ENCODE measurements at regions not wholly inside any gene's neighbourhood (a gene's known extent, or its start where the extent isn't known, plus 50 kb on each side); places are given as distances from the start of the nearest gene placed in this dataset.

GRCh38 chr2:67783026-67783425 is 279.8 kb downstream of the C1D start:
- no peaks in the 10 kb centered on the region for H3K9me3 ChIP-seq (ENCODE audit: control insufficient read depth in 2 of 2, insufficient read depth in 1 of 2, low read depth in 1 of 2, low read length in 1 of 2)
- no peaks in the 10 kb centered on the region for H3K27me3 ChIP-seq (ENCODE audit: control insufficient read depth in 1 of 2, insufficient read depth in 2 of 2, low read length in 2 of 2)
- H3K27ac ChIP-seq (ENCODE audit: low read depth in 2 of 2, low read length in 1 of 2), result no peak overlapping the region
- H3K4me3 ChIP-seq (ENCODE audit: low read depth in 1 of 2, low read length in 2 of 2), result no peak overlapping the region
- no peaks in the 10 kb centered on the region for H3K36me3 ChIP-seq (ENCODE audit: control insufficient read depth in 2 of 2, insufficient read depth in 2 of 2, low read length in 1 of 2)
- WGBS, 2 donors, result 68 to 75% methylated on average over 1 of the region's 1 CpG
- H3K4me1 ChIP-seq (ENCODE audit: control insufficient read depth in 2 of 2, insufficient read depth in 2 of 2, low read length in 1 of 2), result no peaks in the 10 kb centered on the region

DNA sequence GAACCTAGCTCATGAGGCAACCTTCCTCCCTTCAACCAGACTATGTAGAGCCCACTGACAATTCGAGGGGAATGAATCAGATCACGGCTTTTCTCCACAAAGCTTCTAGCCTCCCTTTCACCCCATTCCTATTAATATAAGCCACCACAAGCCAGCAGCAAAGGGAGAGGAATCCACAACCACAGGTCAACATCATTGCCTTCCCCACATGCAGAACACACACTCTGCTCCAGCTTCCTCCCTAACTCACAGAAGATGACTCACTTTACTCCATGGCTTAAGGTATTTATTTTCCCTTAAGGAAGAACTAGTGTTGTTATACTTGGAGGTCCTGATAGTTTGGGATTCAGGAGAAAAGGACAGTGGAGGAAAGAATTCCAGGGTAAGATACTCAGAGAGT is 272.2 kb downstream of the C1D start:
- Histone ChIP-seq H3K4me1 (ENCODE audit: control insufficient read depth in 2 of 2, insufficient read depth in 2 of 2, low read length in 1 of 2) (no peaks in the 10 kb centered on the region), H3K36me3 (ENCODE audit: control insufficient read depth in 2 of 2, insufficient read depth in 2 of 2, low read length in 1 of 2) (no peaks in the 10 kb centered on the region), H3K27me3 (ENCODE audit: control insufficient read depth in 1 of 2, insufficient read depth in 2 of 2, low read length in 2 of 2) (no peaks in the 10 kb centered on the region), H3K9me3 (ENCODE audit: control insufficient read depth in 2 of 2, insufficient read depth in 1 of 2, low read depth in 1 of 2, low read length in 1 of 2) (no peaks in the 10 kb centered on the region), H3K4me3 (ENCODE audit: low read depth in 1 of 2, low read length in 2 of 2) (no peak overlapping the region), H3K27ac (ENCODE audit: low read depth in 2 of 2, low read length in 1 of 2) (no peak overlapping the region)
- WGBS, 2 donors, result 83% methylated on average over 2 of the region's 2 CpGs

- Histone ChIP-seq H3K4me1 (ENCODE audit: control insufficient read depth in 2 of 2, insufficient read depth in 2 of 2, low read length in 1 of 2) (no peaks in the 10 kb centered on the region), H3K27me3 (ENCODE audit: control insufficient read depth in 1 of 2, insufficient read depth in 2 of 2, low read length in 2 of 2) (no peaks in the 10 kb centered on the region), H3K36me3 (ENCODE audit: control insufficient read depth in 2 of 2, insufficient read depth in 2 of 2, low read length in 1 of 2) (no peaks in the 10 kb centered on the region), H3K4me3 (ENCODE audit: low read depth in 1 of 2, low read length in 2 of 2) (no peak overlapping the region), H3K27ac (ENCODE audit: low read depth in 2 of 2, low read length in 1 of 2) (no peak overlapping the region), H3K9me3 (ENCODE audit: control insufficient read depth in 2 of 2, insufficient read depth in 1 of 2, low read depth in 1 of 2, low read length in 1 of 2) (no peaks in the 10 kb centered on the region)
- WGBS, 2 donors, result 62 to 63% methylated on average over 4 of the region's 4 CpGs
These were observed 270.6 kb downstream of the C1D start for GRCh38 chr2:67792191-67792590.

DNA sequence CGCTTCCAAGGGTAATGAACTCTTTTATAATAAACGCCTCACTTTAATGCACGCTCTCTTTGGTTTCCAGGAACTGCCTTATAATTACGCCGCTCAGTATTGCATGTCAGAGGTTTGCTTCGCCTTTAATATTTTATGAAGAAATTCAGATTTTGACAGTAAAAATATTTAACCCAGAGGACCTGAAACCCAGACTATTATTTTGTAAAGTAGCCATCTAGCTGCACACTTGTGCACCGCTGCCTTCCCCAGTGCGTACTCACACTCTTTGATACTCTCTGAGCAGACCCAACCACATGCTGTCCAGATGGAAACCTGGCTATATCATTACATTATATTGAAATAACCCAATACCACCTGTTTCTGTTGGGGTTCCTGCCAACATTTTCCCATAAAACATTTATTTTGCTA is 270.1 kb downstream of the C1D start:
- Histone ChIP-seq H3K4me3 (ENCODE audit: low read depth in 1 of 2, low read length in 2 of 2) (no peak overlapping the region), H3K27ac (ENCODE audit: low read depth in 2 of 2, low read length in 1 of 2) (no peak overlapping the region), H3K4me1 (ENCODE audit: control insufficient read depth in 2 of 2, insufficient read depth in 2 of 2, low read length in 1 of 2) (no peaks in the 10 kb centered on the region), H3K36me3 (ENCODE audit: control insufficient read depth in 2 of 2, insufficient read depth in 2 of 2, low read length in 1 of 2) (no peaks in the 10 kb centered on the region), H3K9me3 (ENCODE audit: control insufficient read depth in 2 of 2, insufficient read depth in 1 of 2, low read depth in 1 of 2, low read length in 1 of 2) (no peaks in the 10 kb centered on the region), H3K27me3 (ENCODE audit: control insufficient read depth in 1 of 2, insufficient read depth in 2 of 2, low read length in 2 of 2) (no peaks in the 10 kb centered on the region)
- WGBS, 2 donors, result 84 to 87% methylated on average over 8 of the region's 8 CpGs

DNA sequence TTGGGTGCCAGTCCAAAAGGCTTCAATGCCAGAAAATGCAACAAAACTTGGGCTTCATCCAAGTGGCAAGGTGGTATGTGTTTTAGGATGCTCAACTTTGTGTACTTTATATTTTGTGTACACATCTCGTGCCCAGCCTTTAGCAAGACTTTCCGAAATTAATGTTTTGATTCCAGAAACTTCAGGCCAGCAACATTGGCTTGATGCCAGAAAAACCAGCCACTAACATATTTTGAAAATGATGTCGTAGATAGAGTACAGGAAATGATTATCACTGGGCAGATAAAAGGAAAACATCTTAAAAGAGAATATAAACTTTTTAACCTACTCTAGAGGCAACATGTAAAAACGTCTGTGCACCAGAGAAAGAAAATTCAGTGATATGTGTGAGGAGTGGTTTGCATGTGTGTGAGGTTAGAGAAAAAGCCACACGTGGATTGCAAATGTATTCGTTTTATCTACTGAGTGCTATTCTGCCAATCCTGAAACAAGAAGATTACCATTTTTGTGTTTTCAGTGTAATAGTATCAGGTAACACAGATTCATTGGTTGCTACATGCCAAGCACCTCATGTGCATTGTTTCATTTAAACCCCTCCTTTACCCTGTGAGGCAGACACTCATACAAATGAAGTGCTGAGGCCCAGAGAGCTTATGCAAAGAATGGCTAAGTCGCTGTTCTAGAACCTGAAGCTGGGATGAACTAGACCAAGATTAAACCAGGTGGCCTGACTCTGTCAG is 264.8 kb downstream of the C1D start:
- no peak overlapping the region for H3K27ac ChIP-seq (ENCODE audit: low read depth in 2 of 2, low read length in 1 of 2)
- 41 to 42% methylated on average over 7 of the region's 7 CpGs for WGBS, 2 donors

DNA sequence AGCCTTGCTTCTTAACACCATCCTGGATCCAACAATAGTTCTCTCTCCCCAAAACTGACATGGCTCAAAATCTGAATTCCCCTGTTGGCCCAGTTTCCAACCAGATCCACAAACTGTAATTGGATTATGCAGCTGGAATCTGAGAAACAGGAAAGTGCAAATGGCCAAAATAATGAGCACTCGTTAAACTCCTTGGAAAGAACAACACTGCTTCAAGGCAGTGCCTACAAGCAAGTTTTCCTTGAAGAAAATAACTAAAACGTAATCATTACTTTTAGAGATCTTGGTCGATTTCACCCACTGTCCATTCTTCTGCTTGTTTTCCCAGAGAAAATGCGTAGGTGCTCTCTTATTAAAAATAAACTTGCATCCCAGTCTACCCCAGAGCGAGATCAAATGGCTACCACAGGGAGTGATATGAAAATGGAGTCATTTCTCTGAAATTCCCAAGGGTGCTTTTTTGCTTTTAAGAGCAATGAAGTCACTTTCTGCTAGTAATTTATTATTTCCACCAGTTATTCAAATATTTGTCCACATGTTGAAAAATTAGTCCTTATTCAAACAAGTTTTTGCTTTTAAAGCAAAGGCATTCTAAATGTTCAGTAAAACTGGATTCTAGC is 264.2 kb downstream of the C1D start:
- H3K9me3 ChIP-seq (ENCODE audit: control insufficient read depth in 2 of 2, insufficient read depth in 1 of 2, low read depth in 1 of 2, low read length in 1 of 2), result no peaks in the 10 kb centered on the region
- H3K27ac ChIP-seq (ENCODE audit: low read depth in 2 of 2, low read length in 1 of 2), result no peak overlapping the region
- H3K36me3 ChIP-seq (ENCODE audit: control insufficient read depth in 2 of 2, insufficient read depth in 2 of 2, low read length in 1 of 2), result no peaks in the 10 kb centered on the region
- no peaks in the 10 kb centered on the region for H3K4me1 ChIP-seq (ENCODE audit: control insufficient read depth in 2 of 2, insufficient read depth in 2 of 2, low read length in 1 of 2)
- 58 to 64% methylated on average over 5 of the region's 5 CpGs for WGBS, 2 donors
- H3K27me3 ChIP-seq (ENCODE audit: control insufficient read depth in 1 of 2, insufficient read depth in 2 of 2, low read length in 2 of 2), result no peaks in the 10 kb centered on the region
- H3K4me3 ChIP-seq (ENCODE audit: low read depth in 1 of 2, low read length in 2 of 2), result no peak overlapping the region

More for the DNA sequence above, 264.8 kb downstream of the C1D start:
- no peaks in the 10 kb centered on the region for H3K27me3 ChIP-seq (ENCODE audit: control insufficient read depth in 1 of 2, insufficient read depth in 2 of 2, low read length in 2 of 2)
- no peaks in the 10 kb centered on the region for H3K36me3 ChIP-seq (ENCODE audit: control insufficient read depth in 2 of 2, insufficient read depth in 2 of 2, low read length in 1 of 2)
- H3K4me3 ChIP-seq (ENCODE audit: low read depth in 1 of 2, low read length in 2 of 2), result no peak overlapping the region
- H3K9me3 ChIP-seq (ENCODE audit: control insufficient read depth in 2 of 2, insufficient read depth in 1 of 2, low read depth in 1 of 2, low read length in 1 of 2), result no peaks in the 10 kb centered on the region
- no peaks in the 10 kb centered on the region for H3K4me1 ChIP-seq (ENCODE audit: control insufficient read depth in 2 of 2, insufficient read depth in 2 of 2, low read length in 1 of 2)

- Histone ChIP-seq H3K27ac (ENCODE audit: low read depth in 2 of 2, low read length in 1 of 2) (no peak overlapping the region), H3K4me3 (ENCODE audit: low read depth in 1 of 2, low read length in 2 of 2) (no peak overlapping the region), H3K27me3 (ENCODE audit: control insufficient read depth in 1 of 2, insufficient read depth in 2 of 2, low read length in 2 of 2) (no peaks in the 10 kb centered on the region), H3K36me3 (ENCODE audit: control insufficient read depth in 2 of 2, insufficient read depth in 2 of 2, low read length in 1 of 2) (no peaks in the 10 kb centered on the region), H3K4me1 (ENCODE audit: control insufficient read depth in 2 of 2, insufficient read depth in 2 of 2, low read length in 1 of 2) (no peaks in the 10 kb centered on the region), H3K9me3 (ENCODE audit: control insufficient read depth in 2 of 2, insufficient read depth in 1 of 2, low read depth in 1 of 2, low read length in 1 of 2) (no peaks in the 10 kb centered on the region)
These were observed 262.9 kb downstream of the C1D start for GRCh38 chr2:67799886-67800285.

DNA sequence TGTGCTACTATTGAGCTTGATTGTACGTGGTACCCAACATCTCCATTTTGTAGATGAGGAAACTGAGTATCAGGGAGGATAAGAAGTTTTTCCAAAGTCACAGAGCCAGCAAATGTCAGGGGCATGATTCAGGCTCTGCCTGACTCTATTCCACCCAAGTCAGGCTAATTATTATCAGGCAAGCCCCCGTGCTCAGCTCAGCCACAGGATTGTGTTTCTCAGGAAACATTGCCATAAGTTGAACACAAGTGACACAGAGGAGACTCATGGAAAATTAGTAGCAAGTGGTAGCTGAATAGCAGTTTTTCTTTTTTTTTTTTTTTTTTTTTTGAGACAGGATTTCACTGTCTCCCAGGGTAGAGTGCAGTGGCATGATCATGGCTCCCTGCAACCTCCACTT is 260.5 kb downstream of the C1D start:
- Histone ChIP-seq H3K9me3 (ENCODE audit: control insufficient read depth in 2 of 2, insufficient read depth in 1 of 2, low read depth in 1 of 2, low read length in 1 of 2) (no peaks in the 10 kb centered on the region), H3K27ac (ENCODE audit: low read depth in 2 of 2, low read length in 1 of 2) (no peak overlapping the region), H3K27me3 (ENCODE audit: control insufficient read depth in 1 of 2, insufficient read depth in 2 of 2, low read length in 2 of 2) (no peaks in the 10 kb centered on the region), H3K4me3 (ENCODE audit: low read depth in 1 of 2, low read length in 2 of 2) (no peak overlapping the region), H3K4me1 (ENCODE audit: control insufficient read depth in 2 of 2, insufficient read depth in 2 of 2, low read length in 1 of 2) (no peaks in the 10 kb centered on the region), H3K36me3 (ENCODE audit: control insufficient read depth in 2 of 2, insufficient read depth in 2 of 2, low read length in 1 of 2) (no peaks in the 10 kb centered on the region)
- WGBS, 2 donors, result 40 to 55% methylated on average over 2 of the region's 2 CpGs

DNA sequence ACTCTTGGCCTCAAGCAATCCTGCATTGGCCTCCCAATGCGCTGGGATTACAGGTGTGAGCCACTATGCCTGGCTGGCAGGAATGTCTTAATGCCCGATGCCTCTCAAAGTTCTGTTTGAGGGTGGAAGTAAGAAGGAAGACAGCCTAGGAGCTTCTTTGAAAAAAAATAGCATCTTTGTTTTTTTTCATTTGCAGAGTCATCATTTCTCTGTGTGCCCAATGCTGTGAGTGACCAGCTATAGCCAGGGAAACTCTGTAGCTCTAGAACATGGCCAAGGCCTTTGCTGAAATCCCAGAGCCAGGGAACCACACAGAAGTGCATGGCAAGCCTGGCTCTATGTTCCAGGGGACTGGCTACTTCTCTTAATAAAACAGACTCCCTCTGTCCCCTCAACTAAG is 260.0 kb downstream of the C1D start:
- Histone ChIP-seq H3K4me3 (ENCODE audit: low read depth in 1 of 2, low read length in 2 of 2) (no peak overlapping the region), H3K27ac (ENCODE audit: low read depth in 2 of 2, low read length in 1 of 2) (no peak overlapping the region), H3K36me3 (ENCODE audit: control insufficient read depth in 2 of 2, insufficient read depth in 2 of 2, low read length in 1 of 2) (no peaks in the 10 kb centered on the region), H3K9me3 (ENCODE audit: control insufficient read depth in 2 of 2, insufficient read depth in 1 of 2, low read depth in 1 of 2, low read length in 1 of 2) (no peaks in the 10 kb centered on the region), H3K4me1 (ENCODE audit: control insufficient read depth in 2 of 2, insufficient read depth in 2 of 2, low read length in 1 of 2) (no peaks in the 10 kb centered on the region), H3K27me3 (ENCODE audit: control insufficient read depth in 1 of 2, insufficient read depth in 2 of 2, low read length in 2 of 2) (no peaks in the 10 kb centered on the region)
- WGBS, 2 donors, result 48 to 82% methylated on average over 2 of the region's 2 CpGs

GRCh38 chr2:67806816-67807215 is 256.0 kb downstream of the C1D start:
- WGBS, 2 donors, result 53 to 62% methylated on average over 1 of the region's 1 CpG
- Histone ChIP-seq H3K27ac (ENCODE audit: low read depth in 2 of 2, low read length in 1 of 2) (no peak overlapping the region), H3K27me3 (ENCODE audit: control insufficient read depth in 1 of 2, insufficient read depth in 2 of 2, low read length in 2 of 2) (no peaks in the 10 kb centered on the region), H3K4me3 (ENCODE audit: low read depth in 1 of 2, low read length in 2 of 2) (no peak overlapping the region), H3K9me3 (ENCODE audit: control insufficient read depth in 2 of 2, insufficient read depth in 1 of 2, low read depth in 1 of 2, low read length in 1 of 2) (no peaks in the 10 kb centered on the region), H3K4me1 (ENCODE audit: control insufficient read depth in 2 of 2, insufficient read depth in 2 of 2, low read length in 1 of 2) (no peaks in the 10 kb centered on the region), H3K36me3 (ENCODE audit: control insufficient read depth in 2 of 2, insufficient read depth in 2 of 2, low read length in 1 of 2) (no peaks in the 10 kb centered on the region)

Data from esophagus (tissue), 2 donors.